HFFc6 (cell line): ENCODE measurements at regions not wholly inside any gene's neighbourhood (a gene's known extent, or its start where the extent isn't known, plus 50 kb on each side); places are given as distances from the start of the nearest gene placed in this dataset.

Source experiments
- DNase-seq: peaks from one replicate; pipeline ENCODE4 v3.0.0-alpha.2; 2018
- H3K27ac Mint-ChIP-seq: 2 replicates; pipeline ENCODE4 v1.8.0; 2020; ENCODE audit warnings: mild to moderate bottlenecking, mixed read lengths
- H3K27me3 Mint-ChIP-seq: 2 replicates; pipeline ENCODE4 v1.8.0; 2021; ENCODE audit warnings: mild to moderate bottlenecking, moderate library complexity, mixed read lengths; ENCODE audit not compliant: insufficient read depth
- H3K36me3 Mint-ChIP-seq: 2 replicates; pipeline ENCODE4 v1.8.0; 2021; ENCODE audit warnings: low read depth, mixed read lengths
- H3K4me1 Mint-ChIP-seq: 2 replicates; pipeline ENCODE4 v1.8.0; 2020; ENCODE audit warnings: low read depth, mixed read lengths
- H3K4me3 Mint-ChIP-seq: 2 replicates; pipeline ENCODE4 v1.8.0; 2020; ENCODE audit warnings: mild to moderate bottlenecking, moderate library complexity, mixed read lengths
- H3K9me3 Mint-ChIP-seq: 2 replicates; pipeline ENCODE4 v1.8.0; 2020; ENCODE audit warnings: mild to moderate bottlenecking, mixed read lengths
- TF ChIP-seq, protein P1 (sequence below): fragments of 200-600 bp; sonication (generic); IDR thresholded peaks from 2 replicates; pipeline ENCODE4 v1.5.0; 2021; ENCODE audit warnings: antibody characterized with exemption, mild to moderate bottlenecking

DNA sequence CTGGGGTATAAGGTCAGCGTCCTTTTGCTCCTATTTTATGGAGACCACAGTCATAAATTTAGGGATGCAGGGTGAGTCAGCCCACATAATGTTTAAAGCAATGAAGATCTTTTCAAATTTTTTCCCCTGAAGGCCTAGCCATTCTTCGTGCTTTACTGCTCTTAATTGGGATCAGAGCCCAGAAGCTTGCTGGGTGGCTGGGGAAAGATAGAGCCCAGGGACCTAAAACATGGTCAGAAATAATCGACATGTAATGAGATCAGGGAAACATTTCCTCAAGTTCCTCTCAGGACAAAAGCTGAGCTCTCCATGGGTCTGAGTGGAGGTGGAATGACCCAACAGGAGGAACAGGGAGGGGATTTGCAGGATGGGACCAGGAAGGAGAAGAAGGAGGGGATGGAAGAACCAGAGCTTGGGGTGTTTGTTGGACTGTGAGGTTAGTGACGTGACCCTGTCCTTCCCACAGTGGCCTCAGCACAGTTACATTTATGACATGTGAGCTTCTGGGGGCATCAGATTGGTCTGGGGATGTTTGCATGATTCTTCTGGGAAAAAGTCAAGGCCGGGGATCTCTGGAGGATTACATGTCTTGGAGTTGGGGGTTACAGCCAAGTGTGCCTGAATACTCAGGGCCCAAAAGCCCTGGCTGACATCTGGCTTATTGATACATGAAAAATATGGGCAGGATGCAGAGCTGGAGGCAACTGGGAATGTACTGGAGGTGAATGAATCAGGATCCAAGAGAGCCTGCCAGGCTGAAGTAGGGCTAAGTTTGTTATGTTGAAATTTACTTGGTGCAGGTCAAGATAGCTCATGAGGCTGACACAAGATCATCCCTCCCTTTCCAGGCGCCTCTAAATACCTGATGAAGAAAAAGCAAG lies 477.9 kb downstream of the RPS24 start:
- Mint-ChIP-seq H3K9me3 (no peaks in the 10 kb centered on the region), H3K4me1 (peaks cover 8% of the 10 kb centered on the region; the same call in 1 of the 2 replicates), H3K27ac (no peak overlapping the region), H3K4me3 (no peak overlapping the region), H3K36me3 (no peaks in the 10 kb centered on the region), H3K27me3 (peaks cover 18% of the 10 kb centered on the region)
- TF ChIP-seq, protein P1, sequence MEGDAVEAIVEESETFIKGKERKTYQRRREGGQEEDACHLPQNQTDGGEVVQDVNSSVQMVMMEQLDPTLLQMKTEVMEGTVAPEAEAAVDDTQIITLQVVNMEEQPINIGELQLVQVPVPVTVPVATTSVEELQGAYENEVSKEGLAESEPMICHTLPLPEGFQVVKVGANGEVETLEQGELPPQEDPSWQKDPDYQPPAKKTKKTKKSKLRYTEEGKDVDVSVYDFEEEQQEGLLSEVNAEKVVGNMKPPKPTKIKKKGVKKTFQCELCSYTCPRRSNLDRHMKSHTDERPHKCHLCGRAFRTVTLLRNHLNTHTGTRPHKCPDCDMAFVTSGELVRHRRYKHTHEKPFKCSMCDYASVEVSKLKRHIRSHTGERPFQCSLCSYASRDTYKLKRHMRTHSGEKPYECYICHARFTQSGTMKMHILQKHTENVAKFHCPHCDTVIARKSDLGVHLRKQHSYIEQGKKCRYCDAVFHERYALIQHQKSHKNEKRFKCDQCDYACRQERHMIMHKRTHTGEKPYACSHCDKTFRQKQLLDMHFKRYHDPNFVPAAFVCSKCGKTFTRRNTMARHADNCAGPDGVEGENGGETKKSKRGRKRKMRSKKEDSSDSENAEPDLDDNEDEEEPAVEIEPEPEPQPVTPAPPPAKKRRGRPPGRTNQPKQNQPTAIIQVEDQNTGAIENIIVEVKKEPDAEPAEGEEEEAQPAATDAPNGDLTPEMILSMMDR = no peak
- DNase-seq = no peak

DNA sequence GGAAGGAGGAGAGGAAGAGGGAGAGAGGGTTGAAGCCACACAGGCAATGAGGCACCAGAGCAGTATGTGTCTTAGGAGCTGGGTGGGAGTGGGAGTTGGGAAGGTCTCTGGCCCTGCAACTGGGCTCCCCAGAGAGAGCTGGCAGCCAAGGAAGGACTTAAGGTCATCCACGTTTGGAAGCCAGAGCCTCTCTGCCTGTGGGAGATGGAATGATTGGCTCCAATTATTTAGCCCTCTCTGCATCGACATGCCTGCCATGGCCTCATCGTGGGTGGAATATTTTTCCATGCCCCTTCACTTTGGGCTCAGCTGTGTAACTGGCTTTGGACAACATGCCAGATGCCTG lies 478.5 kb downstream of the RPS24 start:
- DNase-seq = no peak
- Mint-ChIP-seq H3K4me3 (no peak overlapping the region), H3K9me3 (no peaks in the 10 kb centered on the region), H3K36me3 (no peaks in the 10 kb centered on the region), H3K4me1 (peaks cover 8% of the 10 kb centered on the region; the same call in 1 of the 2 replicates), H3K27me3 (peaks cover 21% of the 10 kb centered on the region), H3K27ac (no peak overlapping the region)
- TF ChIP-seq, protein P1 = no peak

DNA sequence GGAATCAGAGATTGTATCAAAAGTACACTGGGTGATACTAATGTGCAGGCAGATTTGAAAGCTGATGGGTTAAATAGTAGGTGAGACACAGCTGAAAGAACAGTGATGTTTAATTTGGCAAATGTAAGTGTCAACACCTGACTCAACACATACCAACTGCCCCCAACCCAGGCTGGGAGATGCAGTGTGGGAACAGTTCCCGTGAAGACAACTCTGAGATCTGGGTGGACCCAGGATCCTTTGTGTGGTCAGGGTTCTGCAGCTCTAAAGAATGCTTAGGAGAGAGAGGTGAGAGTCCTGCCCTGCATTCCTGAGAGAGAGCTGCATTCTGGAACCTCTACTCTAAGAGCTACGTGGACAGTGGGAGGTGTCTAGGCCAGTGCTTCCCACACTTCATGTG lies 479.7 kb downstream of the RPS24 start:
- Mint-ChIP-seq H3K9me3 (no peaks in the 10 kb centered on the region), H3K27me3 (peaks cover 32% of the 10 kb centered on the region), H3K36me3 (no peaks in the 10 kb centered on the region), H3K4me3 (no peak overlapping the region), H3K4me1 (peaks cover 8% of the 10 kb centered on the region; the same call in 1 of the 2 replicates), H3K27ac (no peak overlapping the region)
- TF ChIP-seq, protein P1 = no peak
- DNase-seq = no peak

DNA sequence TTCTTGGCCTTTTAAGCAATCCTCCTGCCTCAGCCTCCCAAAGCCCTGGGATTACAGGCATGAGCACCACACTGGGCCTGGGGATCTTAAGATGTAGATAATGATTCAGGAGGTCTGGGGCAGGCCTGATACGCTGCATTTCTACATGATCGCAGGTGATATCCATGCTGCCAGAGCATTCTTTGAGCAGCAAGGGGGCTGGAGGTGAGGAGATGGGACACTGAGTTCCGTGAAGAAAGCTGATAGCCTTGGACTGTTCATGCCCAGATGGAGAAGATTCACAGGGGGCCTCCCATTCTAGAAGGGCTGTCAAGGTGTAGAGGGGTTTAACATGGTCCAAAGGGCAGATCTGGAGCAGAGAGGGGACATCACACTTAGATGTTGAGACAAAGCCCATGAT lies 480.3 kb downstream of the RPS24 start:
- no peaks in the 10 kb centered on the region for H3K36me3 Mint-ChIP-seq
- peaks cover 8% of the 10 kb centered on the region; the same call in 1 of the 2 replicates for H3K4me1 Mint-ChIP-seq
- DNase-seq = no peak
- no peaks in the 10 kb centered on the region for H3K9me3 Mint-ChIP-seq
- H3K27me3 Mint-ChIP-seq = peaks cover 37% of the 10 kb centered on the region
- no peak overlapping the region for H3K4me3 Mint-ChIP-seq
- H3K27ac Mint-ChIP-seq = no peak overlapping the region
- TF ChIP-seq, protein P1 = no peak

DNA sequence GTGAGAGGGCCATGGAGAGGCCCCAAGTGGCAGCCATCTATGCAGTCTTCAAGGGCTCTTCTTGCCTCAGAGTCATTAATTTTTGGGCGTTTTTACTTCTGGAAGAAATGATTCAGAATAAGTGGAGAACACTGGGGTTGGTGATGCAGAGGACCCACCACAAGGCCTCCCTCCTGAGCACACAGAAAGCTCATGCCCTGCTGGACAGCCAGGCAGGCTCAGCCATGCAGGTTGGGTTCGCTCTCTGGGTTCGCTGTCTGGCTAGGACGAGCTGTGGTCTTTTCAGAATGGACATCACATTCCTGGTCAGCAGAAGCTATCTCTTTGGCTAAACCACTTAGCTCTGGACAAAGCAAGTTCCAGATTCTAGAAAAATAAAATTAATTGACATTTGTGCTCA lies 480.8 kb downstream of the RPS24 start:
- no peaks in the 10 kb centered on the region for H3K36me3 Mint-ChIP-seq
- H3K4me1 Mint-ChIP-seq = peaks cover 8% of the 10 kb centered on the region; the same call in 1 of the 2 replicates
- peaks cover 34% of the 10 kb centered on the region for H3K27me3 Mint-ChIP-seq
- TF ChIP-seq, protein P1 = no peak
- no peaks in the 10 kb centered on the region for H3K9me3 Mint-ChIP-seq
- DNase-seq = no peak
- no peak overlapping the region for H3K27ac Mint-ChIP-seq
- H3K4me3 Mint-ChIP-seq = no peak overlapping the region
